A549 (cell line): ENCODE measurements at regions not wholly inside any gene's neighbourhood (a gene's known extent, or its start where the extent isn't known, plus 50 kb on each side); places are given as distances from the start of the nearest gene placed in this dataset.
A peak's percentile ranks its signal among the peaks of the same experiment; 100 is the strongest.

Source experiments
- CEBPB ChIP-seq, 2 experiments: fragments of >200 bp in 1 of 2; sonication (Bioruptor Twin) in 1 of 2; formaldehyde crosslinking in 1 of 2; IDR thresholded peaks; 2 replicates each; pipeline ENCODE4 v1.6.1; 2012 to 2016
- CTCF ChIP-seq: fragments of >200 bp; sonication (Bioruptor Twin); formaldehyde crosslinking; IDR thresholded peaks from 3 replicates; pipeline ENCODE4 v1.5.1; 2016
- EHMT2 ChIP-seq: fragments of 200-600 bp; sonication (generic); IDR thresholded peaks from 2 replicates; pipeline ENCODE4 v1.6.1; 2016; ENCODE audit warnings: antibody characterized with exemption, low read depth, mild to moderate bottlenecking, moderate library complexity
- ELK1 ChIP-seq: fragments of 150-350 bp; IDR thresholded peaks from 2 replicates; pipeline ENCODE4 v1.6.1; 2014; ENCODE audit warnings: low read depth, mild to moderate bottlenecking, low read length
- HEYL ChIP-seq: fragments of 250-450 bp; sonication (Bioruptor Pico); IDR thresholded peaks from 2 replicates; pipeline ENCODE4 v1.8.0; 2021; ENCODE audit warnings: mild to moderate bottlenecking, moderate library complexity
- MAX ChIP-seq: IDR thresholded peaks from 2 replicates; pipeline ENCODE4 v1.6.1; 2012
- POLR2A ChIP-seq: IDR thresholded peaks from 2 replicates; pipeline ENCODE4 v1.6.1; 2012; ENCODE audit warnings: mild to moderate bottlenecking, low read length
- ZNF302 ChIP-seq: fragments of 250-450 bp; sonication (Bioruptor Pico); IDR thresholded peaks from 2 replicates; pipeline ENCODE4 v1.9.0; 2021; ENCODE audit warnings: inconsistent platforms, mild to moderate bottlenecking, moderate library complexity

GRCh38 chr5:34522599-34523386 is 133.3 kb upstream of the RAI14 start:
- TF ChIP-seq MAX, result 0 out of 2 replicates have a peak, but pooled peaks have one; percentile 19
- no peak for TF ChIP-seq ELK1
- no peak for TF ChIP-seq EHMT2
- no peak for TF ChIP-seq CEBPB (IDR thresholded peaks at IDR 0.05)
- peak; percentile 85 for TF ChIP-seq CTCF
- TF ChIP-seq HEYL, result no peak
- TF ChIP-seq POLR2A, result no peak
- no peak for TF ChIP-seq ZNF302 (CRISPR knock-in tag)
